ENCODE measurements at regions not wholly inside any gene's neighbourhood (a gene's known extent, or its start where the extent isn't known, plus 50 kb on each side); places are given as distances from the start of the nearest gene placed in this dataset.

DNA sequence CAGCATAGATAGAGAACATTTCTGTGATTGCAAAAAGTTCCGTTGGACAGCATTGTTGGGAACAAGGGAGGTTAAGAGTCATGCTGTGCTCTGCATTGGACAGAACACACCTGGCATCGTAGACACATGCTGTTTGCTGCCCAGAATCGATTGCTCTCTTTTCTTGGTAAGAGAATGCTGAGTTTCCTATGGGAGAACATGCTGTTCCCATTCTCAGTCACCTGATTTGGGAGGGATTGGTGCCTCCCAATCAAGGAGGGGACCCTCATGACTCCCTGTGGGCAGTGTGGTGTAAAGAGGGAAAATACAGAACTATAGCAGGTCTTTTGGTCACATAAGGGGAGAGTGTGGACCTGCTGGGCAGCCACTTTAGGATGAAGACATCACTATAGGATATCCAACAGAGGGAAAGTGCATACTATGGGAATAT lies 555.4 kb upstream of the CLINT1 start:
- Histone ChIP-seq H3K4me3 (ENCODE audit: low read depth, low read length) (no peak overlapping the region), H3K36me3 (ENCODE audit: control insufficient read depth, insufficient read depth, low read length) (no peaks in the 10 kb centered on the region), H3K27me3 (ENCODE audit: control insufficient read depth, insufficient read depth, low read length) (no peaks in the 10 kb centered on the region)
- DNase-seq (ENCODE audit: low read depth): no peak
- ChIA-PET CTCF (interaction anchor here (1.0 kb wide), 1 partner anchor 13 kb away, joined by 3 read pairs; no protein-coding TSS in a partner anchor), POLR2A (interaction anchor here (0.6 kb wide), 1 partner anchor 509 kb away, joined by 3 read pairs; no protein-coding TSS in a partner anchor)
- TF ChIP-seq, protein P1, sequence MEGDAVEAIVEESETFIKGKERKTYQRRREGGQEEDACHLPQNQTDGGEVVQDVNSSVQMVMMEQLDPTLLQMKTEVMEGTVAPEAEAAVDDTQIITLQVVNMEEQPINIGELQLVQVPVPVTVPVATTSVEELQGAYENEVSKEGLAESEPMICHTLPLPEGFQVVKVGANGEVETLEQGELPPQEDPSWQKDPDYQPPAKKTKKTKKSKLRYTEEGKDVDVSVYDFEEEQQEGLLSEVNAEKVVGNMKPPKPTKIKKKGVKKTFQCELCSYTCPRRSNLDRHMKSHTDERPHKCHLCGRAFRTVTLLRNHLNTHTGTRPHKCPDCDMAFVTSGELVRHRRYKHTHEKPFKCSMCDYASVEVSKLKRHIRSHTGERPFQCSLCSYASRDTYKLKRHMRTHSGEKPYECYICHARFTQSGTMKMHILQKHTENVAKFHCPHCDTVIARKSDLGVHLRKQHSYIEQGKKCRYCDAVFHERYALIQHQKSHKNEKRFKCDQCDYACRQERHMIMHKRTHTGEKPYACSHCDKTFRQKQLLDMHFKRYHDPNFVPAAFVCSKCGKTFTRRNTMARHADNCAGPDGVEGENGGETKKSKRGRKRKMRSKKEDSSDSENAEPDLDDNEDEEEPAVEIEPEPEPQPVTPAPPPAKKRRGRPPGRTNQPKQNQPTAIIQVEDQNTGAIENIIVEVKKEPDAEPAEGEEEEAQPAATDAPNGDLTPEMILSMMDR (IDR thresholded peaks at IDR 0.05; ENCODE audit: insufficient read depth, low read depth, low read length): no peak

DNA sequence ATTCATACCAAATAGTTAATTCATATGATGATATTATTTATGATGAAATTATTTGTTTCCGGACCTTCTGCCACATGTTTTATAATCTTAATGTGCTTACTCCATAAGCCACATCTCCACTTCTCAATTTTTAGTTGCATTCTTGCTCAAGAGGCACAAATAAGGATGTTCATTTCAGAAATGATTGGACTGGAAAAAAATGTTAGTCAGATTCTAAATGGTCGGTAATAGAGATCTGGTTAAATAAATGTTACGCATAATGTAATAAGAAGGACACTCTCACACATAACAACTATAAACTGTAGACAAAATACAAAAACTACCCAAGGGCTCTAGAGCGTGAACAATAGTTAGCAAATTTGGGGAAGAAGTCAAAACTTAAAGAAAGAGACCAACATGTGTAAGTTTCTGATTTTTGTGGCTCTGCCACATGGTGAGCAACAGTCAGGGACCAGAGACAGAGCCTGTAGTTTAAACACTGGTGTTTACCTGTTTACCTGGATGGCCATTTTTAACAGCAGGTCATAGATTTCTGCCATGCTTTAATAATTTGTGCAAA lies 554.3 kb upstream of the CLINT1 start:
- TF ChIP-seq, protein P1 (IDR thresholded peaks at IDR 0.05; ENCODE audit: insufficient read depth, low read depth, low read length): no peak
- no peak overlapping the region for H3K4me3 ChIP-seq (ENCODE audit: low read depth, low read length)
- no peak for DNase-seq (ENCODE audit: low read depth)
- no peaks in the 10 kb centered on the region for H3K27me3 ChIP-seq (ENCODE audit: control insufficient read depth, insufficient read depth, low read length)
- POLR2A ChIA-PET: no interaction called here
- CTCF ChIA-PET: no interaction called here
- H3K36me3 ChIP-seq (ENCODE audit: control insufficient read depth, insufficient read depth, low read length): no peaks in the 10 kb centered on the region

DNA sequence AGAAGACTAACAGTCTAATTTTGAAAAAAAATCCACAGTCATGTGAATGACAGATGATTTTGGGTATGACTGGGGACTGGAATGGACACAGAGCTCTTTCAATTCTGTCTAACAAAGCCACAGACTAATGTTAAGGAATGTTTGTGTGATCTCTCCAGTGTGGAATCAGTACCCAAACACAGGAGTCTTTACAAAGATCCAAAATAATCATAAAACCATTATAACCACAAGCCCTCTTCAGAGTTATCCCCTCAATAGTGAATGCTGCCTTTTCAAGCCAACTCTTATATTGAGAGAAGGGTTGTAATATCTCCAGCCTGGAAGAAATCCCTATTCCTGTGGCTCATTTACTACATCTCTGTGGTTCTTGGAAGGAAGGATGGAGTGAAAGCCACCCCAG lies 552.0 kb upstream of the CLINT1 start:
- Histone ChIP-seq H3K4me3 (ENCODE audit: low read depth, low read length) (no peak overlapping the region), H3K36me3 (ENCODE audit: control insufficient read depth, insufficient read depth, low read length) (no peaks in the 10 kb centered on the region), H3K27me3 (ENCODE audit: control insufficient read depth, insufficient read depth, low read length) (no peaks in the 10 kb centered on the region)
- TF ChIP-seq, protein P1 (IDR thresholded peaks at IDR 0.05; ENCODE audit: insufficient read depth, low read depth, low read length): no peak
- ChIA-PET CTCF (no interaction called here), POLR2A (no interaction called here)
- DNase-seq (ENCODE audit: low read depth): no peak

DNA sequence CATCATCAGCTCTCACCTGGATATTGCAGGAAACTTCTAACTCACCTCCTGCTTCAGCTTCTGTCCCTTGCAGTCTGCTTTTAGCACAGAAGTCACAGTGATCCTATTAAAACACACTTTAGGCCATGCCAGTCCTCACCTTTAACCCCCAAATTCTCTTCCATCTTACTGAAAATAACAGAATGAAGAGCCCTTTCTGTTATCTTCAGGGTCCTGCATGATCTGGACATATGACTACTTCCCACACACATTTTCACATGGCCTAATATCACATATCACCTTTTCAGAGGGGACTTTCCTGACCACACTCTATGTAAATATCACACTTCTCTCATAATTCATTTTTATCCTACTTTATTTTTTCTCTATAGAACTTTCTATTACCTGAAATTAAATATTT lies 550.6 kb upstream of the CLINT1 start:
- Histone ChIP-seq H3K27me3 (ENCODE audit: control insufficient read depth, insufficient read depth, low read length) (peaks cover 2% of the 10 kb centered on the region; the same call in 1 of the 2 replicates), H3K4me3 (ENCODE audit: low read depth, low read length) (no peak overlapping the region), H3K36me3 (ENCODE audit: control insufficient read depth, insufficient read depth, low read length) (no peaks in the 10 kb centered on the region)
- DNase-seq (ENCODE audit: low read depth): no peak
- CTCF ChIA-PET: no interaction called here
- TF ChIP-seq, protein P1 (IDR thresholded peaks at IDR 0.05; ENCODE audit: insufficient read depth, low read depth, low read length): no peak
- POLR2A ChIA-PET: no interaction called here

DNA sequence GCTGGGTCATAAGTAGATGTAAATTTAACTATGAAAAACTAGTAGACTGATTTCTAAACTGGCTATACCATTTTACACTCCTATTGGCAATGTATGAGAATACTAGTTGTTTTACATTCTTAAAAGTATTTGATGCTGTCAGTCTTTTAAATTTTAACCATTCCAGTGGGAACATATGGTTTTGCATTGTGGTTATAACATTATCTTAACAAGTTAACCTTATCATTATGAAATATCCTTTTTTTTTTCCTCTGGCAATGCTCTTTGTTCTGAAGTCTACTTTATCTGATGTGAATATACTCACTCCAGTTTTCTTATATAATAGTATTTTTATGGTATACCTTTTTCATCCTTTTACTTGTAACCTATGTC lies 548.9 kb upstream of the CLINT1 start:
- TF ChIP-seq, protein P1 (IDR thresholded peaks at IDR 0.05; ENCODE audit: insufficient read depth, low read depth, low read length): no peak
- no peak overlapping the region for H3K4me3 ChIP-seq (ENCODE audit: low read depth, low read length)
- no peaks in the 10 kb centered on the region for H3K36me3 ChIP-seq (ENCODE audit: control insufficient read depth, insufficient read depth, low read length)
- no peak for DNase-seq (ENCODE audit: low read depth)
- H3K27me3 ChIP-seq (ENCODE audit: control insufficient read depth, insufficient read depth, low read length): peaks cover 2% of the 10 kb centered on the region; the same call in 1 of the 2 replicates
- ChIA-PET POLR2A (no interaction called here), CTCF (interaction anchor here (0.8 to 1.6 kb wide), 3 partner anchors 8 to 287 kb away, joined by 3 to 4 read pairs (median 3); no protein-coding TSS in a partner anchor)
